HepG2 (cell line): ENCODE measurements at regions not wholly inside any gene's neighbourhood (a gene's known extent, or its start where the extent isn't known, plus 50 kb on each side); places are given as distances from the start of the nearest gene placed in this dataset.

Experiments
- ATAC-seq: fragments of 200-7000 bp; cut with Tn5 transposase; 3 replicates; pipeline ENCODE4 v1.9.1; 2020; ENCODE audit warnings: mild to moderate bottlenecking, moderate library complexity
- BruUV-seq: library from RNA; stranded (reverse); fragments of 400-500 nt; replicated peaks from 2 replicates; lab custom pipeline; 2021; lab: Mats Ljungman, UMichigan
- CTCF ChIA-PET: fragments of 300-600 bp; formaldehyde crosslinking; extraction: SDS; loops from one replicate; lab custom pipeline; 2021; ENCODE audit warnings: low total read pairs, inconsistent platforms, low intra/inter-chr PET ratio; lab: Yijun Ruan, JAX
- POLR2A ChIA-PET: fragments of 350-600 bp; sonication (Branson Sonifier 250); formaldehyde crosslinking; loops from one replicate; lab custom pipeline; 2020; ENCODE audit warnings: antibody characterized with exemption, inconsistent platforms; lab: Yijun Ruan, JAX
- DNase-seq: peaks from one replicate; pipeline ENCODE4 v3.0.0-alpha.2; 2015; ENCODE audit warnings: low spot score
- FAIRE-seq: peaks from 3 replicates; lab custom pipeline; 2011; peaks lifted over from hg19 to GRCh38; lab: Jason Lieb, UNC
- H2AFZ ChIP-seq: one replicate; pipeline ENCODE4 v1.6.1; 2011; ENCODE audit warnings: low read length, inconsistent platforms
- H3K27ac ChIP-seq: fragments of 300-600 bp; 3 replicates; pipeline ENCODE4 v1.8.0; 2011; ENCODE audit warnings: mixed run types, mild to moderate bottlenecking, mixed read lengths, low read length, inconsistent platforms; ENCODE audit not compliant: insufficient read depth; ENCODE audit errors: extremely low read length
- H3K27me3 ChIP-seq, 2 experiments: fragments of 200-600 bp in 1 of 2; 2 replicates in 1 of 2; 3 replicates in 1 of 2; pipeline versions ENCODE4 v1.6.0 to v1.8.0; 2011; ENCODE audit warnings: low read length in 2 of 2, mild to moderate bottlenecking in 2 of 2, moderate library complexity in 2 of 2, inconsistent platforms in 1 of 2; ENCODE audit not compliant: insufficient read depth in 2 of 2, control insufficient read depth in 1 of 2
- H3K36me3 ChIP-seq, 2 experiments: fragments of 200-600 bp in 1 of 2; replicated peaks in 1 of 2; 2 replicates in 1 of 2; 3 replicates in 1 of 2; pipeline versions ENCODE4 v1.5.1 to v1.8.0; 2011; ENCODE audit warnings: low read length in 2 of 2, inconsistent platforms in 1 of 2; ENCODE audit not compliant: insufficient read depth in 2 of 2, control insufficient read depth in 1 of 2
- H3K4me1 ChIP-seq: 2 replicates; pipeline ENCODE4 v1.5.1; 2012; ENCODE audit warnings: low read length, inconsistent platforms; ENCODE audit not compliant: insufficient read depth
- H3K4me2 ChIP-seq: 2 replicates; pipeline ENCODE4 v1.6.0; 2011; ENCODE audit warnings: low read depth, low read length, inconsistent platforms
- H3K4me3 ChIP-seq, 3 experiments: fragments of 200-600 bp in 1 of 3; sonication (generic), shearing (Covaris generic) in 1 of 3; replicated peaks in 1 of 3; 2 replicates each; pipeline ENCODE4 v1.5.1; 2011 to 2016; ENCODE audit warnings: low read length in 3 of 3, inconsistent platforms in 2 of 3, low read depth in 2 of 3, mild to moderate bottlenecking in 2 of 3, control low read depth in 1 of 3, mixed read lengths in 1 of 3; ENCODE audit not compliant: insufficient read depth in 1 of 3
- H3K79me2 ChIP-seq: one replicate; pipeline ENCODE4 v1.6.1; 2011; ENCODE audit warnings: low read length, inconsistent platforms; ENCODE audit not compliant: insufficient read depth
- H3K9ac ChIP-seq: 2 replicates; pipeline ENCODE4 v1.6.0; 2011; ENCODE audit warnings: mild to moderate bottlenecking, low read depth, low read length, inconsistent platforms; ENCODE audit not compliant: insufficient read depth
- H3K9me3 ChIP-seq: 2 replicates; pipeline ENCODE4 v1.5.1; 2012; ENCODE audit warnings: mild to moderate bottlenecking, low read length
- H4K20me1 ChIP-seq: 2 replicates; pipeline ENCODE4 v1.6.0; 2011; ENCODE audit warnings: inconsistent platforms, mild to moderate bottlenecking, low read length, moderate library complexity; ENCODE audit not compliant: insufficient read depth
- ELF1 ChIP-seq: sonication (generic); formaldehyde crosslinking; IDR thresholded peaks from 2 replicates; pipeline ENCODE4 v1.4.0; 2020; ENCODE audit warnings: missing genetic modification reagents
- HNF4A ChIP-seq: sonication (generic); formaldehyde crosslinking; IDR thresholded peaks from 2 replicates; pipeline ENCODE4 v1.4.0; 2020; ENCODE audit warnings: missing genetic modification reagents
- HOXA5 ChIP-seq: sonication (generic); formaldehyde crosslinking; IDR thresholded peaks from 2 replicates; pipeline ENCODE4 v1.4.0; 2020; ENCODE audit warnings: missing genetic modification reagents
- KLF13 ChIP-seq: sonication (generic); formaldehyde crosslinking; IDR thresholded peaks from 2 replicates; pipeline ENCODE4 v1.4.0; 2020; ENCODE audit warnings: mild to moderate bottlenecking, missing genetic modification reagents
- POLR2AphosphoS2 ChIP-seq: IDR thresholded peaks from 2 replicates; pipeline ENCODE4 v1.6.1; 2011; ENCODE audit warnings: low read depth, low read length, improper control_type of control experiment
- RBM39 ChIP-seq: fragments of 200-400 bp; formaldehyde crosslinking; IDR thresholded peaks from one replicate; pipeline ENCODE4 v1.6.1; 2018; ENCODE audit warnings: antibody characterized with exemption, mild to moderate bottlenecking, low read depth, low read length; ENCODE audit not compliant: poor library complexity, severe bottlenecking
- SKIL ChIP-seq: sonication (generic); formaldehyde crosslinking; IDR thresholded peaks from 2 replicates; pipeline ENCODE4 v1.8.0; 2022; ENCODE audit warnings: missing genetic modification reagents, mild to moderate bottlenecking, moderate library complexity, borderline replicate concordance
- SNAPC4 ChIP-seq: sonication (generic); formaldehyde crosslinking; IDR thresholded peaks from 2 replicates; pipeline ENCODE4 v1.4.0; 2020; ENCODE audit warnings: mild to moderate bottlenecking, missing genetic modification reagents
- ZNF296 ChIP-seq: sonication (generic); formaldehyde crosslinking; conservative IDR thresholded peaks from 2 replicates; pipeline ENCODE4 v1.5.0; 2020; ENCODE audit warnings: mild to moderate bottlenecking, missing genetic modification reagents
- ZNF3 ChIP-seq: IDR thresholded peaks from 2 replicates; pipeline ENCODE4 v1.7.0; 2017; ENCODE audit warnings: inconsistent platforms
- ZNF468 ChIP-seq: sonication (generic); formaldehyde crosslinking; IDR thresholded peaks from 2 replicates; pipeline ENCODE4 v1.8.0; 2022; ENCODE audit warnings: mild to moderate bottlenecking, moderate library complexity, missing genetic modification reagents
- ZNF510 ChIP-seq: sonication (generic); formaldehyde crosslinking; IDR thresholded peaks from 2 replicates; pipeline ENCODE4 v1.4.0; 2020; ENCODE audit warnings: low read depth, mild to moderate bottlenecking, missing genetic modification reagents
- ZNF616 ChIP-seq: sonication (generic); formaldehyde crosslinking; IDR thresholded peaks from 2 replicates; pipeline ENCODE4 v1.5.0; 2020; ENCODE audit warnings: low read depth, mild to moderate bottlenecking, missing genetic modification reagents
- WGBS: methylation state at CpG from one replicate; pipeline ENCODE4 v1.1.6; 2017; ENCODE audit warnings: low lambda C conversion rate; 5-methylcytosine and 5-hydroxymethylcytosine counted together
- in situ Hi-C: cut with HindIII; loops from 2 replicates; pipeline ENCODE4 v1.10.0; 2017; ENCODE audit warnings: low pct_unique_long_range_greater_than_20kb; ENCODE audit not compliant: extremely low pct_ligation_motif_present
- intact Hi-C: fragments of 100-400 bp; cut with micrococcal nuclease; formaldehyde crosslinking; loops from one replicate; pipeline ENCODE4 v1.10.0; 2022; ENCODE audit not compliant: unreplicated experiment

GRCh38 chr18:61694236-61694635 is 198.6 kb downstream of the RNF152 start (continued):
- no peak for TF ChIP-seq ZNF510 (CRISPR knock-in tag)
- no peak for TF ChIP-seq ZNF616 (CRISPR knock-in tag)
- no peak for TF ChIP-seq ZNF3 (CRISPR knock-in tag)
- TF ChIP-seq POLR2AphosphoS2: no peak
- no peak for TF ChIP-seq SKIL

- H3K4me2 ChIP-seq: no peak overlapping the region
- no peak overlapping the region for H2AFZ ChIP-seq
- no peak overlapping the region for H3K9ac ChIP-seq
- no peaks in the 10 kb centered on the region for H3K79me2 ChIP-seq
- H3K4me3 ChIP-seq: no peak overlapping the region
- H3K9me3 ChIP-seq: no peaks in the 10 kb centered on the region
- no peaks in the 10 kb centered on the region for H3K27me3 ChIP-seq
- ATAC-seq: no peak
- TF ChIP-seq ZNF296 (no peak), HOXA5 (CRISPR knock-in tag) (no peak), KLF13 (CRISPR knock-in tag) (no peak), ZNF468 (no peak), RBM39 (no peak), SNAPC4 (CRISPR knock-in tag) (no peak), HNF4A (CRISPR knock-in tag) (no peak), ELF1 (no peak)
- CTCF ChIA-PET: no interaction called here
- DNase-seq: no peak
- no peaks in the 10 kb centered on the region for H3K4me1 ChIP-seq
- POLR2A ChIA-PET: no interaction called here
- 8% methylated on average over 5 of the region's 5 CpGs for WGBS
- in situ Hi-C loops: no loop called here
- H3K36me3 ChIP-seq: no peaks in the 10 kb centered on the region
- intact Hi-C loops: no loop called here
- no peak for FAIRE-seq
- H3K27ac ChIP-seq: no peak overlapping the region
- no peaks in the 10 kb centered on the region for H4K20me1 ChIP-seq
- BruUV-seq: no TSS peak
Observed at GRCh38 chr18:61690418-61691138, 202.2 kb downstream of the RNF152 start.
